ENCODE measurements at regions not wholly inside any gene's neighbourhood (a gene's known extent, or its start where the extent isn't known, plus 50 kb on each side); places are given as distances from the start of the nearest gene placed in this dataset.

- no peak for TF ChIP-seq CTCF (IDR thresholded peaks at IDR 0.05; ENCODE audit: control insufficient read depth, extremely low read depth, insufficient read depth)
- DNase-seq (ENCODE audit: low read depth), result no peak
- no peak overlapping the region for H3K4me3 ChIP-seq (ENCODE audit: low read depth, low read length)
These were observed 194.7 kb downstream of the EXOC5 start for GRCh38 chr14:57073986-57074385.

GRCh38 chr14:57071639-57072038 lies 197.1 kb downstream of the EXOC5 start:
- H3K4me3 ChIP-seq (ENCODE audit: low read depth, low read length), result no peak overlapping the region
- TF ChIP-seq CTCF (IDR thresholded peaks at IDR 0.05; ENCODE audit: control insufficient read depth, extremely low read depth, insufficient read depth), result no peak
- no peak for DNase-seq (ENCODE audit: low read depth)

GRCh38 chr14:57069702-57070101 lies 199.0 kb downstream of the EXOC5 start:
- DNase-seq (ENCODE audit: low read depth), result peak; percentile 46
- TF ChIP-seq CTCF (IDR thresholded peaks at IDR 0.05; ENCODE audit: control insufficient read depth, extremely low read depth, insufficient read depth), result no peak
- H3K4me3 ChIP-seq (ENCODE audit: low read depth, low read length), result no peak overlapping the region

- DNase-seq (ENCODE audit: low read depth), result no peak
- no peak for TF ChIP-seq CTCF (IDR thresholded peaks at IDR 0.05; ENCODE audit: control insufficient read depth, extremely low read depth, insufficient read depth)
- no peak overlapping the region for H3K4me3 ChIP-seq (ENCODE audit: low read depth, low read length)
These were observed 200.2 kb downstream of the EXOC5 start for GRCh38 chr14:57068511-57068910.

- TF ChIP-seq CTCF (IDR thresholded peaks at IDR 0.05; ENCODE audit: control insufficient read depth, extremely low read depth, insufficient read depth), result peak; percentile 76
- no peak for DNase-seq (ENCODE audit: low read depth)
- H3K4me3 ChIP-seq (ENCODE audit: low read depth, low read length), result no peak overlapping the region
These were observed 201.7 kb downstream of the EXOC5 start for GRCh38 chr14:57066887-57067513.

- DNase-seq (ENCODE audit: low read depth), result no peak
- no peak for TF ChIP-seq CTCF (IDR thresholded peaks at IDR 0.05; ENCODE audit: control insufficient read depth, extremely low read depth, insufficient read depth)
- no peak overlapping the region for H3K4me3 ChIP-seq (ENCODE audit: low read depth, low read length)
These were observed 202.2 kb downstream of the EXOC5 start for GRCh38 chr14:57066463-57066862.

All from LNCaP clone FGC (cell line).